ENCODE measurements at regions not wholly inside any gene's neighbourhood (a gene's known extent, or its start where the extent isn't known, plus 50 kb on each side); places are given as distances from the start of the nearest gene placed in this dataset.

DNA sequence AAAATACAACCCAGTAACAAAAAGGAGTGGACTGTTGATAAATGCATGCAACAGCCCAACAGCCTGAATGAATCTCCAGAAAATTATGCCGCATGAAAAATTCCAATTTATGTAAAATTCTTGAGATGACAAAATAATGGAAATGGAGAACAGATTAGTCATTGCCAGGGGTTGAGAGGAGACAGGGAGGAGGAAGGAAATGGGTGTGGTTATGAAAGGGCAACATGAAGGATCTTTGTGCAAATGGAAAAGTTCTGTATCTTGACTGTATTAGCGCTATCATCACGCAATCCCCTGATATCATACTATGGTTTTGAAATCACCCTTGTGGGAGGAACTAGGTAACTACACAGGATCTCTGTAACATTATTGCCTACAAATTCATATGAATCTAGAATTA, 1058.3 kb upstream of the RBFOX1 start:
- TF ChIP-seq, protein P1, sequence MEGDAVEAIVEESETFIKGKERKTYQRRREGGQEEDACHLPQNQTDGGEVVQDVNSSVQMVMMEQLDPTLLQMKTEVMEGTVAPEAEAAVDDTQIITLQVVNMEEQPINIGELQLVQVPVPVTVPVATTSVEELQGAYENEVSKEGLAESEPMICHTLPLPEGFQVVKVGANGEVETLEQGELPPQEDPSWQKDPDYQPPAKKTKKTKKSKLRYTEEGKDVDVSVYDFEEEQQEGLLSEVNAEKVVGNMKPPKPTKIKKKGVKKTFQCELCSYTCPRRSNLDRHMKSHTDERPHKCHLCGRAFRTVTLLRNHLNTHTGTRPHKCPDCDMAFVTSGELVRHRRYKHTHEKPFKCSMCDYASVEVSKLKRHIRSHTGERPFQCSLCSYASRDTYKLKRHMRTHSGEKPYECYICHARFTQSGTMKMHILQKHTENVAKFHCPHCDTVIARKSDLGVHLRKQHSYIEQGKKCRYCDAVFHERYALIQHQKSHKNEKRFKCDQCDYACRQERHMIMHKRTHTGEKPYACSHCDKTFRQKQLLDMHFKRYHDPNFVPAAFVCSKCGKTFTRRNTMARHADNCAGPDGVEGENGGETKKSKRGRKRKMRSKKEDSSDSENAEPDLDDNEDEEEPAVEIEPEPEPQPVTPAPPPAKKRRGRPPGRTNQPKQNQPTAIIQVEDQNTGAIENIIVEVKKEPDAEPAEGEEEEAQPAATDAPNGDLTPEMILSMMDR (IDR thresholded peaks at IDR 0.05), result no peak
- TF ChIP-seq POLR2A (IDR thresholded peaks at IDR 0.05), result no peak
